Neural progenitor cell (in vitro differentiated cells): ENCODE measurements at regions not wholly inside any gene's neighbourhood (a gene's known extent, or its start where the extent isn't known, plus 50 kb on each side); places are given as distances from the start of the nearest gene placed in this dataset.

Source experiments
- DNase-seq: peaks from one replicate; pipeline ENCODE4 v3.0.0-alpha.2; 2016; ENCODE audit warnings: low spot score
- H2AFZ ChIP-seq: fragments of 200-600 bp; sonication (generic); replicated peaks from 2 replicates; pipeline ENCODE4 v1.6.1; 2016; ENCODE audit warnings: antibody characterized with exemption
- H3F3A ChIP-seq: fragments of 200-600 bp; sonication (generic); 2 replicates; pipeline ENCODE4 v1.6.1; 2016; ENCODE audit warnings: antibody characterized with exemption, low read depth
- H3K27ac ChIP-seq: fragments of 200-600 bp; sonication (generic); 2 replicates; pipeline ENCODE4 v1.5.1; 2016; ENCODE audit warnings: mild to moderate bottlenecking
- H3K27me3 ChIP-seq: fragments of 200-600 bp; sonication (generic); 2 replicates; pipeline ENCODE4 v1.6.1; 2016; ENCODE audit warnings: mild to moderate bottlenecking, moderate library complexity
- H3K36me3 ChIP-seq: fragments of 200-600 bp; sonication (generic); 2 replicates; pipeline ENCODE4 v1.5.1; 2016
- H3K4me1 ChIP-seq: fragments of 200-600 bp; sonication (generic); 2 replicates; pipeline ENCODE4 v1.6.1; 2016; ENCODE audit warnings: mixed run types
- H3K4me2 ChIP-seq: fragments of 200-600 bp; sonication (generic); 2 replicates; pipeline ENCODE4 v1.6.1; 2016
- H3K4me3 ChIP-seq: fragments of 200-600 bp; sonication (generic); 2 replicates; pipeline ENCODE4 v1.5.1; 2016
- H3K79me2 ChIP-seq: fragments of 200-600 bp; sonication (generic); 2 replicates; pipeline ENCODE4 v1.6.1; 2016; ENCODE audit warnings: low read depth
- H3K9ac ChIP-seq: fragments of 200-600 bp; sonication (generic); 2 replicates; pipeline ENCODE4 v1.6.1; 2016
- H3K9me3 ChIP-seq: fragments of 200-600 bp; sonication (generic); 2 replicates; pipeline ENCODE4 v1.5.1; 2016; ENCODE audit warnings: low read depth
- H4K20me1 ChIP-seq: fragments of 200-600 bp; sonication (generic); 2 replicates; pipeline ENCODE4 v1.6.1; 2016; ENCODE audit warnings: low read depth
- H3K27ac Mint-ChIP-seq: 3 replicates; pipeline ENCODE4 v1.8.0; 2021; ENCODE audit warnings: mixed read lengths
- H3K27me3 Mint-ChIP-seq: 2 replicates; pipeline ENCODE4 v1.8.0; 2022; ENCODE audit warnings: low read depth, mild to moderate bottlenecking, inconsistent platforms, moderate library complexity, mixed read lengths; ENCODE audit not compliant: insufficient read depth
- H3K36me3 Mint-ChIP-seq: 3 replicates; pipeline ENCODE4 v1.8.0; 2021; ENCODE audit warnings: mixed read lengths
- H3K4me1 Mint-ChIP-seq: 3 replicates; pipeline ENCODE4 v1.8.0; 2021; ENCODE audit warnings: mixed read lengths
- H3K4me3 Mint-ChIP-seq: 3 replicates; pipeline ENCODE4 v1.8.0; 2021; ENCODE audit warnings: mild to moderate bottlenecking, moderate library complexity, mixed read lengths
- H3K9me3 Mint-ChIP-seq: 3 replicates; pipeline ENCODE4 v1.8.0; 2020; ENCODE audit warnings: mixed read lengths
- EZH2 ChIP-seq: fragments of 200-600 bp; sonication (generic); IDR thresholded peaks from 2 replicates; pipeline ENCODE4 v1.6.1; 2017; ENCODE audit warnings: antibody characterized with exemption, mild to moderate bottlenecking, moderate library complexity
- EZH2phosphoT487 ChIP-seq: fragments of 200-600 bp; sonication (generic); IDR thresholded peaks from 2 replicates; pipeline ENCODE4 v1.6.1; 2017; ENCODE audit warnings: antibody characterized with exemption
- TF ChIP-seq, protein P1 (sequence below): fragments of 200-600 bp; sonication (generic); IDR thresholded peaks from 2 replicates; pipeline ENCODE4 v1.5.1; 2017; ENCODE audit warnings: antibody characterized with exemption, mild to moderate bottlenecking

DNA sequence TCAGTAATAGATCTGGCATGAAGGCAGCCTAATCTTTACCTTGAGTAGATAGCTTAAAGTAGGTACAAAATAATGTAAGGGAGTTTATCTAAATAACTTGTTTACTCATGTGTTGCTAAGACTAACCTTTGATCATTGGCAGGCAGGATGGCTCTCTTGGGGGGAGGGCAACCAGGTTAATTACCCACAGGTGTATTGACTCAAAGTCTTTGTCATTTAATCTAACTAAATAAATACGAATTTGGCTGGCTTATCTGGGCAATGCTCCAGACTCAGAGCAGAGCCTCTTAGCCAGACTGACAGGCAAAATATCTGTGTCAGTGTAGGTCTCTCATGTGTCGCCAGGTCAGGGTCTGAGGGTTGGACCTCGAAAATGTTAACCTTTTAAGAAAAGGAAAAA lies 283.4 kb upstream of the KLHL1 start:
- Mint-ChIP-seq H3K27ac (no peak overlapping the region), H3K27me3 (no peaks in the 10 kb centered on the region)
- no peak for DNase-seq

DNA sequence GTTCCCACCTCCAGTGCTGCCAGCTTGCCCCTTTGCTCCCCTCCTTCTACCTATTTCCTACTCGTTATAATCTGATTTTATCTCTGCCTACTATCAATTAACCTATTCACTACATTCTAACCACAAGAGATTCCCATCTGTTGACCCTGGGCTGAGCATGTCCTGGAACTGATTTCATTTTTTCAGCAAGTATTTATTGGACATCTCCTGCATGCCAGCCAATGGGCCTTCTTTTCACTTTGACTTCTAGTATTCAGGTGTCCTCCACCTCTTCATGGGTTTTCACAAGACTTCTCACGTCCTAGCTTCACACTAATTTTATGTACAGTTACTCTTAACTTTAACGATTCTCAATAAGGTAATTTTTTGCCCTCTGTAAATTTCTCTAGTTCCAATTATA lies 282.7 kb upstream of the KLHL1 start:
- H3K27ac Mint-ChIP-seq, result no peak overlapping the region
- H3F3A ChIP-seq, result no peaks in the 10 kb centered on the region

More for the DNA sequence above, 283.4 kb upstream of the KLHL1 start:
- Histone ChIP-seq H3K36me3 (no peaks in the 10 kb centered on the region), H3K27me3 (no peaks in the 10 kb centered on the region), H3F3A (no peaks in the 10 kb centered on the region), H2AFZ (no peak overlapping the region), H3K9me3 (no peaks in the 10 kb centered on the region), H4K20me1 (no peaks in the 10 kb centered on the region), H3K4me2 (no peak overlapping the region), H3K9ac (no peak overlapping the region), H3K79me2 (no peaks in the 10 kb centered on the region), H3K4me1 (peaks cover 27% of the 10 kb centered on the region), H3K4me3 (no peak overlapping the region), H3K27ac (no peak overlapping the region)
- peaks cover 19% of the 10 kb centered on the region for H3K4me1 Mint-ChIP-seq
- TF ChIP-seq, protein P1, sequence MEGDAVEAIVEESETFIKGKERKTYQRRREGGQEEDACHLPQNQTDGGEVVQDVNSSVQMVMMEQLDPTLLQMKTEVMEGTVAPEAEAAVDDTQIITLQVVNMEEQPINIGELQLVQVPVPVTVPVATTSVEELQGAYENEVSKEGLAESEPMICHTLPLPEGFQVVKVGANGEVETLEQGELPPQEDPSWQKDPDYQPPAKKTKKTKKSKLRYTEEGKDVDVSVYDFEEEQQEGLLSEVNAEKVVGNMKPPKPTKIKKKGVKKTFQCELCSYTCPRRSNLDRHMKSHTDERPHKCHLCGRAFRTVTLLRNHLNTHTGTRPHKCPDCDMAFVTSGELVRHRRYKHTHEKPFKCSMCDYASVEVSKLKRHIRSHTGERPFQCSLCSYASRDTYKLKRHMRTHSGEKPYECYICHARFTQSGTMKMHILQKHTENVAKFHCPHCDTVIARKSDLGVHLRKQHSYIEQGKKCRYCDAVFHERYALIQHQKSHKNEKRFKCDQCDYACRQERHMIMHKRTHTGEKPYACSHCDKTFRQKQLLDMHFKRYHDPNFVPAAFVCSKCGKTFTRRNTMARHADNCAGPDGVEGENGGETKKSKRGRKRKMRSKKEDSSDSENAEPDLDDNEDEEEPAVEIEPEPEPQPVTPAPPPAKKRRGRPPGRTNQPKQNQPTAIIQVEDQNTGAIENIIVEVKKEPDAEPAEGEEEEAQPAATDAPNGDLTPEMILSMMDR, result no peak
- TF ChIP-seq EZH2 (no peak), EZH2phosphoT487 (no peak)
- no peaks in the 10 kb centered on the region for H3K9me3 Mint-ChIP-seq
- H3K4me3 Mint-ChIP-seq, result no peak overlapping the region
- no peaks in the 10 kb centered on the region for H3K36me3 Mint-ChIP-seq

DNA sequence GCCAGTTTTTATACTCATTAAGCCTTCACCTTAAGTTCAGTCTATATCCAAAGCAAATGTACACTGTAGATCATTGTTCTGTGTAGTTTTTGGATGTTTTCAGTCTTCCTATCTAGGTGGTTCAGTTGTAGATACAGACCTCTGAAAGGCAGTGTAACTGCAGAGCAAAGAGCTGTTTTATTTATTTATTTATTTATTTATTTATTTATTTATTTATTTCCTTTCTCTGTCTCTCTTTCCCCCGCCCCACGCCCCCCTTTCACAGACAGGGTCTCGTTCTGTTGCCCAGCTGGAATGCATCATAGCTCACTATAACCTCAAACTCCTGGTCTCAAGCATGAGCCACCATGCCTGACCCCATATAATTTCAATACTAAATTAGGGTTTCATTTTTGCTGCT lies 281.8 kb upstream of the KLHL1 start:
- H3K9ac ChIP-seq, result no peak overlapping the region
- Mint-ChIP-seq H3K36me3 (no peaks in the 10 kb centered on the region), H3K4me1 (peaks cover 17% of the 10 kb centered on the region), H3K9me3 (no peaks in the 10 kb centered on the region), H3K4me3 (no peak overlapping the region), H3K27me3 (no peaks in the 10 kb centered on the region), H3K27ac (no peak overlapping the region)
- peaks cover 27% of the 10 kb centered on the region for H3K4me1 ChIP-seq
- H3K9me3 ChIP-seq, result no peaks in the 10 kb centered on the region
- no peak overlapping the region for H3K27ac ChIP-seq
- H3K36me3 ChIP-seq, result no peaks in the 10 kb centered on the region
- no peak overlapping the region for H3K4me3 ChIP-seq
- no peak for DNase-seq
- no peak overlapping the region for H2AFZ ChIP-seq
- H3K79me2 ChIP-seq, result no peaks in the 10 kb centered on the region
- no peak overlapping the region for H3K4me2 ChIP-seq
- no peaks in the 10 kb centered on the region for H4K20me1 ChIP-seq
- H3F3A ChIP-seq, result no peaks in the 10 kb centered on the region
- no peak for TF ChIP-seq EZH2
- TF ChIP-seq EZH2phosphoT487, result no peak
- TF ChIP-seq, protein P1, result no peak
- no peaks in the 10 kb centered on the region for H3K27me3 ChIP-seq

More for the DNA sequence above, 282.7 kb upstream of the KLHL1 start:
- peaks cover 19% of the 10 kb centered on the region for H3K4me1 Mint-ChIP-seq
- H3K36me3 Mint-ChIP-seq, result no peaks in the 10 kb centered on the region
- H3K27ac ChIP-seq, result no peak overlapping the region
- no peaks in the 10 kb centered on the region for H3K9me3 Mint-ChIP-seq
- H3K9me3 ChIP-seq, result no peaks in the 10 kb centered on the region
- H2AFZ ChIP-seq, result no peak overlapping the region
- TF ChIP-seq EZH2phosphoT487 (no peak), EZH2 (no peak)
- TF ChIP-seq, protein P1, result no peak
- H4K20me1 ChIP-seq, result no peaks in the 10 kb centered on the region
- H3K9ac ChIP-seq, result no peak overlapping the region
- no peaks in the 10 kb centered on the region for H3K36me3 ChIP-seq
- no peak for DNase-seq
- H3K27me3 Mint-ChIP-seq, result no peaks in the 10 kb centered on the region
- no peak overlapping the region for H3K4me3 Mint-ChIP-seq
- H3K4me1 ChIP-seq, result peaks cover 27% of the 10 kb centered on the region
- no peaks in the 10 kb centered on the region for H3K79me2 ChIP-seq
- no peak overlapping the region for H3K4me2 ChIP-seq
- no peaks in the 10 kb centered on the region for H3K27me3 ChIP-seq
- no peak overlapping the region for H3K4me3 ChIP-seq
